GM13976 (cell line): ENCODE measurements at regions not wholly inside any gene's neighbourhood (a gene's known extent, or its start where the extent isn't known, plus 50 kb on each side); places are given as distances from the start of the nearest gene placed in this dataset.

Experiments used
- DNase-seq: peaks from one replicate; pipeline ENCODE4 v3.0.0; 2012; ENCODE audit warnings: low spot score
- in situ Hi-C: fragments of 300-500 bp; cut with MboI; formaldehyde crosslinking; loops from one replicate; pipeline ENCODE4 v1.12.0; 2022; ENCODE audit warnings: low sequenced_read_pairs, mixed read lengths, inconsistent platforms; ENCODE audit not compliant: unreplicated experiment
- TF ChIP-seq, protein P1 (sequence below): IDR thresholded peaks from 2 replicates; pipeline ENCODE4 v1.5.1; 2012; ENCODE audit warnings: borderline replicate concordance, mild to moderate bottlenecking; ENCODE audit not compliant: insufficient read depth; ENCODE audit errors: extremely low read depth, missing control alignments, control extremely low read depth

DNA sequence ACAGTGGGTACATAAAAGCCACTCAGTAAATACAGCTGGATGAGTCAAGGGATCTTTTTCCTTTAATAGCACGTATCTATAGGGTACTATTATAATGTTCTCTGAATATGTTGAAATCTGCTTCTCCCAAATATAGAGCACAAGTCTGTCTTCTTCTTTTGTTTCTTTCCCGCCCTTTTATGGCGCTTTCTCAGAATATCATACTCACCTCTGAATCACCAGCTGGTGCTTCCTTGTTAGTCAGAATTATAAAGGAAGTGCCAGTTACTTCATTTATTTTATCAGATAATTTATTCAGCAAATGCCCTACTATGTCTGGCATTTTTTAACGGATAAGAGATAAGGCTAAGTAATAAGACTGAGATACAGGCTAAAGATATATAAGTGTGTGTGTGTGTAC is 772.9 kb downstream of the SORCS3 start:
- TF ChIP-seq, protein P1, sequence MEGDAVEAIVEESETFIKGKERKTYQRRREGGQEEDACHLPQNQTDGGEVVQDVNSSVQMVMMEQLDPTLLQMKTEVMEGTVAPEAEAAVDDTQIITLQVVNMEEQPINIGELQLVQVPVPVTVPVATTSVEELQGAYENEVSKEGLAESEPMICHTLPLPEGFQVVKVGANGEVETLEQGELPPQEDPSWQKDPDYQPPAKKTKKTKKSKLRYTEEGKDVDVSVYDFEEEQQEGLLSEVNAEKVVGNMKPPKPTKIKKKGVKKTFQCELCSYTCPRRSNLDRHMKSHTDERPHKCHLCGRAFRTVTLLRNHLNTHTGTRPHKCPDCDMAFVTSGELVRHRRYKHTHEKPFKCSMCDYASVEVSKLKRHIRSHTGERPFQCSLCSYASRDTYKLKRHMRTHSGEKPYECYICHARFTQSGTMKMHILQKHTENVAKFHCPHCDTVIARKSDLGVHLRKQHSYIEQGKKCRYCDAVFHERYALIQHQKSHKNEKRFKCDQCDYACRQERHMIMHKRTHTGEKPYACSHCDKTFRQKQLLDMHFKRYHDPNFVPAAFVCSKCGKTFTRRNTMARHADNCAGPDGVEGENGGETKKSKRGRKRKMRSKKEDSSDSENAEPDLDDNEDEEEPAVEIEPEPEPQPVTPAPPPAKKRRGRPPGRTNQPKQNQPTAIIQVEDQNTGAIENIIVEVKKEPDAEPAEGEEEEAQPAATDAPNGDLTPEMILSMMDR: no peak
- DNase-seq: no peak
- in situ Hi-C loops: no loop called here

DNA sequence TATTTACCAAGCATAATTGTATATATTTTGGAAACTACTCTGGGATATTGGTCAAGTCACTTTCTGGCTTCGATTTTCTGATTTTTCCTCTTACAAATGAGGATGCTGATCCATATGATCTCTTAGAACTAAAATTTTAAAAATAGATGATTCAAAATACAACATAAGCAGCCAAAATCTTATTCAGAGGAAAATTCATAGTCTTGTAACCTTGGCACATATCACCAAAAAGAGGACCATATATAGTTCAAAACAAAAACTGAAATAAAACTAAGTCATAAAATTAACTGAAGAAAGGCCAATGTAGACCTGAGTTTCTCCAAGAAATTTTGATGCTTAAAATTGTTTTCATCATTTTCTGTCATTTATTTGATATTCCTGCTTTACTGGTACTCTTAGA is 768.3 kb downstream of the SORCS3 start:
- in situ Hi-C loops: no loop called here
- TF ChIP-seq, protein P1: no peak
- DNase-seq: no peak

DNA sequence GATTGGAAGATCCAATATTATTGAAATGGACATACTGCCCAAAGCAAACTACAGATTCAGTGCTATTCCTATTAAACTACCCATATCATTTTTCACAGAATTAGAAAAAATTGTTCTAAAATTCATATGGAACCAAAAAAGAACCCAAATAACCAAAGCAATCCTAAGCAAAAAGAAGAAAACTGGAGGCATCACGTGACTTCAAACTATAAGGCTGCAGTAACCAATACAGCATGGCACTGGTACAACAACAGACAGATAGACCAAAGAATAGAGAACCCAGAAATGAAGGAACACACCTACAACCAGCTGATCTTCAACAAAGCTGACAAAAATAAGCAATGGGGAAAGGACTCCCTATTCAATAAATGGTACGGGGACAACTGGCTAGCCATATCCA is 765.4 kb downstream of the SORCS3 start:
- DNase-seq: no peak
- in situ Hi-C loops: no loop called here
- TF ChIP-seq, protein P1: no peak

DNA sequence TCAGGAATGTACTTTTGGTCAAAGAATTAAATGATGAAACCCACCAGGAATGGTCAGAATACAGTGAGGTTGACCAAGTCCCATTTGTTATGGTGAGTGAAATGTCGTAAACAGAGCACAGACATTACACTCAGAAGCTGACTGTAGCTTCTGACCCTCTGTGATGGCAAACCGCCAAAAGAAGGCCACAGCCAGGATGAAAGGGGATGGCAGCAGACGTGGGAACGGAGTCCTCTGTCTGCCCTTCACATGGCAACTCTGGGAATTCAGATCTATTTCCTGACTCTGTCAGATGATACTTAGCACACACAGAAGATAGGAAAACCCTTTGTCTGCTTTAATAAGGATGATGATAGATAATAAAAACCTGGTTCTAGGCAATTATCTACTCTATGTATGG is 757.1 kb downstream of the SORCS3 start:
- in situ Hi-C loops: no loop called here
- DNase-seq: no peak
- TF ChIP-seq, protein P1: no peak

DNA sequence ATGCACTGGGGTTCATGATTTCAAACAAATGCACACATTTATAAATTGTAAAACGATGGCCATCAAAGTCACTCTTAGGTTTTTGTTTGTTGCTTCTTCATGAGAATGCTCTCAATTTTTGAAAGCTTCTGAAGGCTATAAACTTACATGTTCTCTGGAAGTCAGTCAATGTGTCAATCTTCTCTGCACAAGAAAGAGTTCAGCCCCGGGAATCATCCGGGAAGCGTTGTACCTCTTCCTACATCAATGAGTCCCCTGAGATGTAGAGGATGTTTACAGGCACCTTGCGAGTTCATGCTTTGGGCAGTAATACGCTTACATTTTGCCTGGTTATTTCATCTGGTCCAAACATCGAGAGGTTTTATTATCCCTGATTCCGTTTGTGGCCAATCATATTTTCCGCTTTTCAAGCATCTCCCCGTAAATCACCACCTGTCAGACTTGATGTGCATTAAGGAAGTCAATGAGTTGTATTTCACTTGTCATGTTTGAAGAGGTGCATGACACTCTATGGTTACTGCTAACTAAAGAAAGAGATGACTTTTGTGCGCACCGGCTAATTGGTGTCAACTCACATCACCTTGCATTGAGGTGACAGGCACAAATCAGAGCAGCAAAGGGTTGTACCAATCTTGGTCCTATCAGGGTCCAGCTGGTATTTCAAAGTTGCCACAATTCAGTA is 750.7 kb downstream of the SORCS3 start:
- DNase-seq: no peak
- in situ Hi-C loops: no loop called here

DNA sequence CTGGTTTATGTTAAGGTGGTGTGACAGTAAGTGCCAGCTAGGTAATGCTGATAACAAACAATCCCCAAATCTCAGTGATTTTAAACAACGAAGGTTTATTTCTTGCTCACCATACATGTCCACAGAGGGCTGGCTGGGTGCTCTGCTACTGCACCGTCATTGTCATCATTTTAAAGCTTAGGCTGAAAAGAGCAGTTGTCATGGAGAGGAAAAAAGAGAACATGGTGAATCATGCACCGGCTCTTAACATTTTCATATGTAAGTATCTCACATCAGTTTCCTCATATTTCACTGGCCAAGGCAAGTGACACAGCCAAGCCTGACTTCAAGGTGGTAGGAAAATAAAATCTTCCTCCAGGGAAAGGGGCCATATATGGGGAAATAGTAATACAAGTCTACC is 746.9 kb downstream of the SORCS3 start:
- TF ChIP-seq, protein P1: no peak
- in situ Hi-C loops: no loop called here
- no peak for DNase-seq

More for the DNA sequence above, 750.7 kb downstream of the SORCS3 start:
- TF ChIP-seq, protein P1: no peak
